ENCODE measurements at regions not wholly inside any gene's neighbourhood (a gene's known extent, or its start where the extent isn't known, plus 50 kb on each side); places are given as distances from the start of the nearest gene placed in this dataset.

- TF ChIP-seq CTCF (conservative IDR thresholded peaks at IDR 0.05; ENCODE audit: low read length) = peak; percentile 58; the same call in 1 of the 2 replicates
- TF ChIP-seq EZH2phosphoT487 (IDR thresholded peaks at IDR 0.05; ENCODE audit: borderline replicate concordance, low read depth, low read length) = no peak
Measured at GRCh38 chr5:53430618-53431252, 49.7 kb upstream of the FST start.

Data from OCI-LY7 (cell line).